GM10266 (cell line): ENCODE measurements at regions not wholly inside any gene's neighbourhood (a gene's known extent, or its start where the extent isn't known, plus 50 kb on each side); places are given as distances from the start of the nearest gene placed in this dataset.

Source experiments
- DNase-seq: peaks from one replicate; pipeline ENCODE4 v3.0.0; 2012; ENCODE audit errors: extremely low spot score
- CTCF ChIP-seq: IDR thresholded peaks from 2 replicates; pipeline ENCODE4 v1.5.1; 2012; ENCODE audit warnings: mild to moderate bottlenecking, low read depth; ENCODE audit not compliant: control insufficient read depth, insufficient read depth; ENCODE audit errors: missing control alignments

DNA sequence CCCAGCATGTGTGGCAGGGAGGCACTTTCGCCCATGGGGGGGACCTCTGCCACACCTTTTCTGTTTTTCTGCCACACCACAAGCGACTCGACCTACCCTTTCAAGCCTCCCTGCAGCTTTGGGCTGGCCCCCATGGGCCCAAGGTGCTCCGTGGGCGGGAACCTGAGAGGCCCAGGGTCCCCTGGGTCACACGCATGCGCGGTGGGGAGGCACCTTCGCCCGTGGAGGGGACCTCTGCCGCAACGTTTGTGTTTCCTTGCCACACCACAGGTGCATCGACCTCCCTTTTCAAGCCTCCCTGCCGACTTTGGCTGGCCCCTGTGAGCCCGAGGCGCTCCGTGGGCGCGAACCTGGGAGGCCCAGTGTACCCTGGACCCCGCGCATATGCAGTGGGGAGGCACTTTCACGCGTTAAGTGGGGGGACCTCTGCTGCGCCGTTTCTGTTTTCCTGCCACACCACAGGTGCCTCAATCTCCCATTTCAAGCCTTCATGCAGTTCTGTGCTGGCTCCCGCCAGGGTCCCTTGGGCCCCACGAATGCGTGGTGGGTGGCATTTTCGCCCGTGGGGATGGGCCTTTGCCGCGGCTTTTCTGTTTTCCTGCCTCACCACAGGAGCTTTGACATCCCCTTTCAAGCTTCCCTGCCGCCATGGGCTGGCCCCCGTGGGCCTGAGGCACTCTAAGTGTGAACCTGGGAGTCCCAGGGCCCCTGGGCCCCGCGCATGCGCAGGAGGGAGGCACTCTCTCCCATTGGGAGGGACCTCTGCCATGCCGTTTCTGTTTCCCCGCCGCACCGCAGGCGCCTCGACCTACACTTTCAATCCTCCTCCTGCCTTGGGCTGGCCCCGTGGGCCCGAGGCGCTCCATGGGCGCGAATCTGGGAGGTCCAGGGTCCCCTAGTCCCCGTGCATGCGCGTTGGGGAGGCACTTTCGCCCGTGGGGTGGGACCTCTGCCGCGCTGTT is 332.2 kb downstream of the ALG10 start:
- no peak for TF ChIP-seq CTCF
- DNase-seq: no peak

DNA sequence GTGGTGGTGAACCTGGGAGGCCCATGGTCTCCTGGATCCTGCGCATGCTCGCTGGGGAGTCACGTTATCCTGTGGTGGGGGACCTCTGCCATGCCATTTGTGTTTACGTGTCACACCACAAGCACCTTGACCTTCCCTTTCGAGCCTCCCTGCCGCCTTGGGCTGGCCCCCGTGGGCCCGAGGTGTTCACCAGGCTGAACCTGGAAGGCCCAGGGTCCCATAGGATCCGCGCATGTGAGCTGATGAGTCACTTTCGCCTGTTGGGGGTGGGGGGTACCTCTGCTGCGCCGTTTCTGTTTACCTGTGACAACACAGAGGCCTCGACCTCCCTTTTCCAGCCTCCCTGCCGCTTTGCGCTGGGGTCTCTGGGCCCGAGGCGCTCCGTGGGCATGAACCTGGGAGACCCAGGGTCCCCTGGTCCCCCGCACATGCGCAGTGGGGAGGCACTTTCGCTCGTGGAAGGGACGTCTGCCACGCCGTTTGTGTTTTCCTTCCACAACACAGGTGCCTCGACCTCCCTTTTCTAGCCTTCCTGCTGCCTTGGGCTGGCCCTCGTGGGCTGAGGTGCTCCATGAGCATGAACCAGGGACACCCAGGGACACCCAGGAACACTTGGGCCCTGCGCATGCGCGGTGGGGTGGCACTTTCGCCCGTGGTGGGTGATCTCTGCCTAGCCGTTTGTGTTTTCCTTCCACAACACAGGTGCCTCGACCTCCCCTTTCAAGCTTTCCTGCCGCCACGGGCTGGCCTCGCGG is 334.1 kb downstream of the ALG10 start:
- no peak for TF ChIP-seq CTCF
- no peak for DNase-seq

- DNase-seq: no peak
- no peak for TF ChIP-seq CTCF
Measured at GRCh38 chr12:34357791-34358190, 335.5 kb downstream of the ALG10 start.

DNA sequence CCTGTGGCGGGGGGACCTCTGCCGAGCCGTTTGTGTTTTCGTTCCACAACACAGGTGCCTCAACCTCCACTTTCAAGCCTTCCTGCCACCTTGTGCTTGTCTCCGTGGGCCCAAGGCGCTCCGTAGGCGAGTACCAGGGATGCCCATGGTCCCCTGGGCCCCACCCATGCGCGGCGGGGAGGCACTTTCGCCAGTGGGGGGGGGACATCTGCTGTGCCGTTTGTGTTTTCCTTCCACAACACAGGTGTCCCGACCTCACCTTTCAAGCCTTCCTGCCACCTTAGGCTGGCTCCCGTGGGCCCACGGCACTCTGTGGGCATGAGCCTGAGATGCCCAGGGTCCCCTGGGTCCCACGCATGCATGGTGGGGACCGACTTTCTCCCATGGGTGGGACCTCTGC is 335.9 kb downstream of the ALG10 start:
- DNase-seq: no peak
- TF ChIP-seq CTCF: no peak

- TF ChIP-seq CTCF: no peak
- no peak for DNase-seq
Measured at GRCh38 chr12:34361721-34362316, 339.5 kb downstream of the ALG10 start.

DNA sequence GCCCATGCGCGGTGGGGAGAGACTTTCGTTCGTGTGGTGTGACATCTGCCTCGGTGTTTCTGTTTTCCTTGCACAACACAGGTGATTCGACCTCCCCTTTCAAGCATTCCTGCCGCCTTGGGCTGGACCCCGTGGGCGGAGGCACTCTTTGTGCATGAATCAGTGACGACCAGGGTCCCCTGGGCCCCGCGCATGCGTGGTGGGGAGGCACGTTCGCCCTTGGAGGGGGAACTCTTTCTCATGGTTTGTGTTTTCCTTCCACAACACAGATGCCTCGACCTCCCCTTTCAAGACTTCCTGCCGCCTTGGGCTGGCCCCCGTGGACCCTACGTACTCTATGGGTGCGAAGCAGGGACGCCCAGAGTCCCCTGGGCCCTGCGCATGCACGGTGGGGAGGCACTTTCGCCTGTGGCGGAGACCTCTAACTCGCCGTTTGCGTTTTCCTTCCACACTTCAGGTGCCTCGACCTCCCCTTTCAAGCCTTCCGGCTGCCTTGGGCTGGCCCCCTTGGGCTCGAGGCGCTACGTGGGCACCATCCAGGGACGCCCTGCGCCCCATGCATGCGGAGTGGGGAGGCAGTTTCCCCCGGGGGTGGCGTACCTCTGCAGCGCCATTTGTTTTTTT is 340.9 kb downstream of the ALG10 start:
- no peak for TF ChIP-seq CTCF
- no peak for DNase-seq
